ENCODE measurements at regions not wholly inside any gene's neighbourhood (a gene's known extent, or its start where the extent isn't known, plus 50 kb on each side); places are given as distances from the start of the nearest gene placed in this dataset.
A peak's percentile ranks its signal among the peaks of the same experiment; 100 is the strongest.

DNA sequence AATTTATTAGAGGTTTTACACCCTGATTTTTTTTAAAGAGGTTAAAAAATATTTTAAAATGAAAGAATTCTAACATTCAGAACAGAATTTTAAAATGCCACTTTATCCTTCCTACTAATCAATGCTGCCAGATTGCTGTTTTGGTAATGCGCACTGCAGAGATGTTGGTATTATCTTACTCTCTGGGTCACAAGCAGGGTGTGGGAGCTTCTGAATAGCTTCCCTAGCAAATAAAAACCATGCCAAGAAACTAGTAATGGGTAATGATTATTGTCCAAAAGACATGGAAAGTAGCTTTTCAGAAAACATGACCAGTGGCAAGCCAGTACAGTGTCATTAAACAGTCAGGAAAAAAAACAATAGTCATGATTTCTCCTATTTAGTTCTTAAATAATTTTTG is 205.4 kb downstream of the TPBG start:
- Histone ChIP-seq H3K4me1 (ENCODE audit: control insufficient read depth, insufficient read depth, low read length) (0 out of 2 replicates have a peak, but pooled peaks cover 3% of the 10 kb centered on the region), H3K4me3 (ENCODE audit: low read depth, low read length) (no peak overlapping the region), H3K27ac (ENCODE audit: extremely low read depth, low read depth, low read length) (no peak overlapping the region), H3K36me3 (ENCODE audit: control insufficient read depth in 2 of 2, insufficient read depth in 1 of 2, low read length in 2 of 2) (no peaks in the 10 kb centered on the region), H3K9me3 (ENCODE audit: control insufficient read depth, insufficient read depth, low read depth, low read length) (no peaks in the 10 kb centered on the region)
- TF ChIP-seq ZNF571 (tag by site-specific recombination; IDR thresholded peaks at IDR 0.05): no peak
- TF ChIP-seq, protein P1, sequence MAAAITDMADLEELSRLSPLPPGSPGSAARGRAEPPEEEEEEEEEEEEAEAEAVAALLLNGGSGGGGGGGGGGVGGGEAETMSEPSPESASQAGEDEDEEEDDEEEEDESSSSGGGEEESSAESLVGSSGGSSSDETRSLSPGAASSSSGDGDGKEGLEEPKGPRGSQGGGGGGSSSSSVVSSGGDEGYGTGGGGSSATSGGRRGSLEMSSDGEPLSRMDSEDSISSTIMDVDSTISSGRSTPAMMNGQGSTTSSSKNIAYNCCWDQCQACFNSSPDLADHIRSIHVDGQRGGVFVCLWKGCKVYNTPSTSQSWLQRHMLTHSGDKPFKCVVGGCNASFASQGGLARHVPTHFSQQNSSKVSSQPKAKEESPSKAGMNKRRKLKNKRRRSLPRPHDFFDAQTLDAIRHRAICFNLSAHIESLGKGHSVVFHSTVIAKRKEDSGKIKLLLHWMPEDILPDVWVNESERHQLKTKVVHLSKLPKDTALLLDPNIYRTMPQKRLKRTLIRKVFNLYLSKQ (tag by site-specific recombination; IDR thresholded peaks at IDR 0.05; ENCODE audit: borderline replicate concordance): no peak
- TF ChIP-seq ZNF24 (tag by site-specific recombination; IDR thresholded peaks at IDR 0.05): no peak
- no peak for TF ChIP-seq ZNF701 (tag by site-specific recombination; IDR thresholded peaks at IDR 0.05)
- TF ChIP-seq ZNF48 (tag by site-specific recombination; IDR thresholded peaks at IDR 0.05): no peak
- TF ChIP-seq ZFP37 (tag by site-specific recombination; IDR thresholded peaks at IDR 0.05): no peak
- no peak for TF ChIP-seq ZNF549 (tag by site-specific recombination; IDR thresholded peaks at IDR 0.05)
- TF ChIP-seq GLIS2 (tag by site-specific recombination; IDR thresholded peaks at IDR 0.05): no peak
- TF ChIP-seq ZNF121 (tag by site-specific recombination; IDR thresholded peaks at IDR 0.05): no peak
- TF ChIP-seq, protein P2, sequence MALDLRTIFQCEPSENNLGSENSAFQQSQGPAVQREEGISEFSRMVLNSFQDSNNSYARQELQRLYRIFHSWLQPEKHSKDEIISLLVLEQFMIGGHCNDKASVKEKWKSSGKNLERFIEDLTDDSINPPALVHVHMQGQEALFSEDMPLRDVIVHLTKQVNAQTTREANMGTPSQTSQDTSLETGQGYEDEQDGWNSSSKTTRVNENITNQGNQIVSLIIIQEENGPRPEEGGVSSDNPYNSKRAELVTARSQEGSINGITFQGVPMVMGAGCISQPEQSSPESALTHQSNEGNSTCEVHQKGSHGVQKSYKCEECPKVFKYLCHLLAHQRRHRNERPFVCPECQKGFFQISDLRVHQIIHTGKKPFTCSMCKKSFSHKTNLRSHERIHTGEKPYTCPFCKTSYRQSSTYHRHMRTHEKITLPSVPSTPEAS (tag by site-specific recombination; IDR thresholded peaks at IDR 0.05): no peak
- TF ChIP-seq ZNF174 (tag by site-specific recombination; IDR thresholded peaks at IDR 0.05): no peak
- no peak for TF ChIP-seq EGR2 (tag by site-specific recombination; IDR thresholded peaks at IDR 0.05; ENCODE audit: low read depth)
- TF ChIP-seq BCL11B (tag by site-specific recombination; IDR thresholded peaks at IDR 0.05; ENCODE audit: low read depth): no peak
- no peak for TF ChIP-seq ZNF707 (tag by site-specific recombination; IDR thresholded peaks at IDR 0.05)
- TF ChIP-seq, protein P3, sequence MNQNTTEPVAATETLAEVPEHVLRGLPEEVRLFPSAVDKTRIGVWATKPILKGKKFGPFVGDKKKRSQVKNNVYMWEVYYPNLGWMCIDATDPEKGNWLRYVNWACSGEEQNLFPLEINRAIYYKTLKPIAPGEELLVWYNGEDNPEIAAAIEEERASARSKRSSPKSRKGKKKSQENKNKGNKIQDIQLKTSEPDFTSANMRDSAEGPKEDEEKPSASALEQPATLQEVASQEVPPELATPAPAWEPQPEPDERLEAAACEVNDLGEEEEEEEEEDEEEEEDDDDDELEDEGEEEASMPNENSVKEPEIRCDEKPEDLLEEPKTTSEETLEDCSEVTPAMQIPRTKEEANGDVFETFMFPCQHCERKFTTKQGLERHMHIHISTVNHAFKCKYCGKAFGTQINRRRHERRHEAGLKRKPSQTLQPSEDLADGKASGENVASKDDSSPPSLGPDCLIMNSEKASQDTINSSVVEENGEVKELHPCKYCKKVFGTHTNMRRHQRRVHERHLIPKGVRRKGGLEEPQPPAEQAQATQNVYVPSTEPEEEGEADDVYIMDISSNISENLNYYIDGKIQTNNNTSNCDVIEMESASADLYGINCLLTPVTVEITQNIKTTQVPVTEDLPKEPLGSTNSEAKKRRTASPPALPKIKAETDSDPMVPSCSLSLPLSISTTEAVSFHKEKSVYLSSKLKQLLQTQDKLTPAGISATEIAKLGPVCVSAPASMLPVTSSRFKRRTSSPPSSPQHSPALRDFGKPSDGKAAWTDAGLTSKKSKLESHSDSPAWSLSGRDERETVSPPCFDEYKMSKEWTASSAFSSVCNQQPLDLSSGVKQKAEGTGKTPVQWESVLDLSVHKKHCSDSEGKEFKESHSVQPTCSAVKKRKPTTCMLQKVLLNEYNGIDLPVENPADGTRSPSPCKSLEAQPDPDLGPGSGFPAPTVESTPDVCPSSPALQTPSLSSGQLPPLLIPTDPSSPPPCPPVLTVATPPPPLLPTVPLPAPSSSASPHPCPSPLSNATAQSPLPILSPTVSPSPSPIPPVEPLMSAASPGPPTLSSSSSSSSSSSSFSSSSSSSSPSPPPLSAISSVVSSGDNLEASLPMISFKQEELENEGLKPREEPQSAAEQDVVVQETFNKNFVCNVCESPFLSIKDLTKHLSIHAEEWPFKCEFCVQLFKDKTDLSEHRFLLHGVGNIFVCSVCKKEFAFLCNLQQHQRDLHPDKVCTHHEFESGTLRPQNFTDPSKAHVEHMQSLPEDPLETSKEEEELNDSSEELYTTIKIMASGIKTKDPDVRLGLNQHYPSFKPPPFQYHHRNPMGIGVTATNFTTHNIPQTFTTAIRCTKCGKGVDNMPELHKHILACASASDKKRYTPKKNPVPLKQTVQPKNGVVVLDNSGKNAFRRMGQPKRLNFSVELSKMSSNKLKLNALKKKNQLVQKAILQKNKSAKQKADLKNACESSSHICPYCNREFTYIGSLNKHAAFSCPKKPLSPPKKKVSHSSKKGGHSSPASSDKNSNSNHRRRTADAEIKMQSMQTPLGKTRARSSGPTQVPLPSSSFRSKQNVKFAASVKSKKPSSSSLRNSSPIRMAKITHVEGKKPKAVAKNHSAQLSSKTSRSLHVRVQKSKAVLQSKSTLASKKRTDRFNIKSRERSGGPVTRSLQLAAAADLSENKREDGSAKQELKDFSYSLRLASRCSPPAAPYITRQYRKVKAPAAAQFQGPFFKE (tag by site-specific recombination; IDR thresholded peaks at IDR 0.05; ENCODE audit: borderline replicate concordance): no peak
- TF ChIP-seq, protein P4, sequence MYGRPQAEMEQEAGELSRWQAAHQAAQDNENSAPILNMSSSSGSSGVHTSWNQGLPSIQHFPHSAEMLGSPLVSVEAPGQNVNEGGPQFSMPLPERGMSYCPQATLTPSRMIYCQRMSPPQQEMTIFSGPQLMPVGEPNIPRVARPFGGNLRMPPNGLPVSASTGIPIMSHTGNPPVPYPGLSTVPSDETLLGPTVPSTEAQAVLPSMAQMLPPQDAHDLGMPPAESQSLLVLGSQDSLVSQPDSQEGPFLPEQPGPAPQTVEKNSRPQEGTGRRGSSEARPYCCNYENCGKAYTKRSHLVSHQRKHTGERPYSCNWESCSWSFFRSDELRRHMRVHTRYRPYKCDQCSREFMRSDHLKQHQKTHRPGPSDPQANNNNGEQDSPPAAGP (tag by site-specific recombination; IDR thresholded peaks at IDR 0.05): no peak
- ChIA-PET CTCF (interaction anchor here (0.7 to 1.7 kb wide), 2 partner anchors 23 to 312 kb away, joined by 3 to 4 read pairs; no protein-coding TSS in a partner anchor), POLR2A (no interaction called here)

DNA sequence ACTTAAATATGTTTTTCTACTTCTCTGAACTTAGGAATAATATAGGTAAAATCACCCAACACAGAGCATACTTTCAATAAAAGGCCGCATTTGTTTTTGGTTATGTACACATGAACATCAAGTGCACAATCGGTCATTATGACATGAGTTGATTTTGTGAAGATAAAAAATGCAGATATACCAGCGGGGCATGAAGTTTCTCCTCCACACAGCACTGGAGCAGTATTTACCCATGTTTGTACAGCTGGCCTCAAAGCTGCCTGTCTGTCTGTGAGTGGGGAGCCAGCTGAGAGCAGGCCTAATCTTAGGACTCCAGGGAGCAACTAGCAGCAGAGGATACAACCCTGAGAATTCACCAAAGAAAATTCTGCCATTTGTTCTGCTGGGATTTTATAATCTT is 206.5 kb downstream of the TPBG start:
- Histone ChIP-seq H3K9me3 (ENCODE audit: control insufficient read depth, insufficient read depth, low read depth, low read length) (no peaks in the 10 kb centered on the region), H3K4me3 (ENCODE audit: low read depth, low read length) (no peak overlapping the region), H3K36me3 (ENCODE audit: control insufficient read depth in 2 of 2, insufficient read depth in 1 of 2, low read length in 2 of 2) (no peaks in the 10 kb centered on the region), H3K27ac (ENCODE audit: extremely low read depth, low read depth, low read length) (no peak overlapping the region), H3K4me1 (ENCODE audit: control insufficient read depth, insufficient read depth, low read length) (0 out of 2 replicates have a peak, but pooled peaks cover 3% of the 10 kb centered on the region)
- ChIA-PET CTCF (no interaction called here), POLR2A (no interaction called here)
- TF ChIP-seq FEZF1 (tag by site-specific recombination; IDR thresholded peaks at IDR 0.05) (peak; percentile 68), MZF1 (tag by site-specific recombination; IDR thresholded peaks at IDR 0.05; ENCODE audit: borderline replicate concordance) (0 out of 2 replicates have a peak, but pooled peaks have one; percentile 15), SETDB1 (IDR thresholded peaks at IDR 0.05; ENCODE audit: insufficient read length, low read length) (peak; percentile 30), ZNF501 (tag by site-specific recombination; IDR thresholded peaks at IDR 0.05) (no peak), IKZF3 (tag by site-specific recombination; IDR thresholded peaks at IDR 0.05) (0 out of 2 replicates have a peak, but pooled peaks have one; percentile 11), ZNF561 (tag by site-specific recombination; IDR thresholded peaks at IDR 0.05; ENCODE audit: borderline replicate concordance) (0 out of 2 replicates have a peak, but pooled peaks have one; percentile 61), KLF1 (tag by site-specific recombination; IDR thresholded peaks at IDR 0.05) (no peak)
- TF ChIP-seq, protein P5, sequence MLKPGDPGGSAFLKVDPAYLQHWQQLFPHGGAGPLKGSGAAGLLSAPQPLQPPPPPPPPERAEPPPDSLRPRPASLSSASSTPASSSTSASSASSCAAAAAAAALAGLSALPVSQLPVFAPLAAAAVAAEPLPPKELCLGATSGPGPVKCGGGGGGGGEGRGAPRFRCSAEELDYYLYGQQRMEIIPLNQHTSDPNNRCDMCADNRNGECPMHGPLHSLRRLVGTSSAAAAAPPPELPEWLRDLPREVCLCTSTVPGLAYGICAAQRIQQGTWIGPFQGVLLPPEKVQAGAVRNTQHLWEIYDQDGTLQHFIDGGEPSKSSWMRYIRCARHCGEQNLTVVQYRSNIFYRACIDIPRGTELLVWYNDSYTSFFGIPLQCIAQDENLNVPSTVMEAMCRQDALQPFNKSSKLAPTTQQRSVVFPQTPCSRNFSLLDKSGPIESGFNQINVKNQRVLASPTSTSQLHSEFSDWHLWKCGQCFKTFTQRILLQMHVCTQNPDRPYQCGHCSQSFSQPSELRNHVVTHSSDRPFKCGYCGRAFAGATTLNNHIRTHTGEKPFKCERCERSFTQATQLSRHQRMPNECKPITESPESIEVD (tag by site-specific recombination; IDR thresholded peaks at IDR 0.05): peak; percentile 67

Measured in HEK293 (cell line).